ENCODE measurements at regions not wholly inside any gene's neighbourhood (a gene's known extent, or its start where the extent isn't known, plus 50 kb on each side); places are given as distances from the start of the nearest gene placed in this dataset.
"Not testable (repeated sequence)": the region's sequence is repeated elsewhere in the genome, so short reads cannot be mapped to it uniquely, and the experiment has no call there.

- POLR2A ChIA-PET, result no interaction called here
Measured at GRCh38 chr13:65803530-65804392, 1426.4 kb downstream of the PCDH9 start.

DNA sequence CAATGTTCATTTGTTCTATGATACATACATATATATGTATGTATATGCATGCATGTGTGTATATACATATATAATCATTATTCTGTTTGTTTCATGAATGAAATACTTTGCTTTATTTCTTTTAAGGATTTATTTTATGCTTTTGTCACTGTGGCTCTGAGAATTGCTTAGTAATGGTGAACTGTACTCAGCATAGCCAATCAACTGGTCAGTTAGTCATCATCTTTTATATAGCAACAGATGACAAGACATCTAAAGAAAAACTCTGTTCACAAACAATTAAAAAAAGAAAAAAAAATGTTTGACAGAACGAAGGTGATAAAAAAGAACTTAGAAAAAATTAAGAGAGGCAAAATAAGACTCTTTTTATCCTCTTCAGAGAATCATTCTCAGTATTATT, 1440.3 kb downstream of the PCDH9 start:
- CTCF ChIA-PET, result interaction anchor here (1.0 kb wide), 1 partner anchor 9 kb away, joined by 3 read pairs; no protein-coding TSS in a partner anchor
- DNase-seq (ENCODE audit: extremely low spot score), result no peak
- POLR2A ChIA-PET, result no interaction called here
- no peak for TF ChIP-seq ZNF384 (IDR thresholded peaks at IDR 0.05)
- TF ChIP-seq, protein P1, sequence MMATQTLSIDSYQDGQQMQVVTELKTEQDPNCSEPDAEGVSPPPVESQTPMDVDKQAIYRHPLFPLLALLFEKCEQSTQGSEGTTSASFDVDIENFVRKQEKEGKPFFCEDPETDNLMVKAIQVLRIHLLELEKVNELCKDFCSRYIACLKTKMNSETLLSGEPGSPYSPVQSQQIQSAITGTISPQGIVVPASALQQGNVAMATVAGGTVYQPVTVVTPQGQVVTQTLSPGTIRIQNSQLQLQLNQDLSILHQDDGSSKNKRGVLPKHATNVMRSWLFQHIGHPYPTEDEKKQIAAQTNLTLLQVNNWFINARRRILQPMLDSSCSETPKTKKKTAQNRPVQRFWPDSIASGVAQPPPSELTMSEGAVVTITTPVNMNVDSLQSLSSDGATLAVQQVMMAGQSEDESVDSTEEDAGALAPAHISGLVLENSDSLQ (IDR thresholded peaks at IDR 0.05), result no peak
- TF ChIP-seq ELF4 (IDR thresholded peaks at IDR 0.05), result no peak
- TF ChIP-seq SUZ12 (IDR thresholded peaks at IDR 0.05), result no peak
- no peak for TF ChIP-seq BHLHE40 (IDR thresholded peaks at IDR 0.05; ENCODE audit: borderline replicate concordance)
- no peak for TF ChIP-seq SP1 (IDR thresholded peaks at IDR 0.05)

More at GRCh38 chr13:65803530-65804392, 1426.4 kb downstream of the PCDH9 start:
- TF ChIP-seq ZNF384 (IDR thresholded peaks at IDR 0.05) (no peak), HDGF (IDR thresholded peaks at IDR 0.05; ENCODE audit: borderline replicate concordance) (no peak), FOXA1 (IDR thresholded peaks at IDR 0.05) (no peak), NFRKB (IDR thresholded peaks at IDR 0.05) (no peak), CTBP1 (IDR thresholded peaks at IDR 0.05; ENCODE audit: borderline replicate concordance) (no peak), SUZ12 (IDR thresholded peaks at IDR 0.05) (no peak), TARDBP (IDR thresholded peaks at IDR 0.05) (no peak), L3MBTL2 (conservative IDR thresholded peaks at IDR 0.05) (no peak), ARNT (IDR thresholded peaks at IDR 0.05) (no peak), FOXM1 (IDR thresholded peaks at IDR 0.05; ENCODE audit: borderline replicate concordance) (no peak), BHLHE40 (IDR thresholded peaks at IDR 0.05; ENCODE audit: borderline replicate concordance) (no peak), LEF1 (IDR thresholded peaks at IDR 0.05; ENCODE audit: borderline replicate concordance) (no peak), SP1 (IDR thresholded peaks at IDR 0.05) (no peak), ELF4 (IDR thresholded peaks at IDR 0.05) (no peak), FOXK2 (IDR thresholded peaks at IDR 0.05) (no peak)
- TF ChIP-seq, protein P1 (IDR thresholded peaks at IDR 0.05), result no peak
- DNase-seq (ENCODE audit: extremely low spot score), result no peak
- CTCF ChIA-PET, result interaction anchor here (1.1 kb wide), 1 partner anchor 15 kb away, joined by 3 read pairs; no protein-coding TSS in a partner anchor

DNA sequence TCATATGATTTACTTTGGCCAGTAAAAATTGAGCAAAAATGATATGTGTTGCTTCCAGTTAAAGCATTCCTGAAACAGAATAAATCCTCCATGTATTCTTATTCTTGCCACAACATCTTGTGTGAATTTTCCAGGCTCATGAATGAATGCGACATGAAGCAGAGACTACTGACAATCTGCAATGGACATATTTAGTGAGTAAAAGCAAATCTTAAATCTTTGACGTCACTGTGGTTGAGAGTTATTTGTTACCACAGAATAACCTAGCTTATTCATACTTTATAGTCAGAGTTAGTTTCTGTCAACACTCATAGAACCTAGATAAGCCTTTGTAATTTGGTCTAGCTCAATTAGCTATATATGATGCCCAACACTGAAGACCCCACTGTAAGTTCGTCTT, 1443.1 kb downstream of the PCDH9 start:
- CTCF ChIA-PET, result no interaction called here
- POLR2A ChIA-PET, result no interaction called here
- TF ChIP-seq ELF4 (IDR thresholded peaks at IDR 0.05) (no peak), NFRKB (IDR thresholded peaks at IDR 0.05) (no peak), HDGF (IDR thresholded peaks at IDR 0.05; ENCODE audit: borderline replicate concordance) (no peak), SP1 (IDR thresholded peaks at IDR 0.05) (no peak), FOXA1 (IDR thresholded peaks at IDR 0.05) (no peak), TARDBP (IDR thresholded peaks at IDR 0.05) (no peak), BHLHE40 (IDR thresholded peaks at IDR 0.05; ENCODE audit: borderline replicate concordance) (no peak), FOXM1 (IDR thresholded peaks at IDR 0.05; ENCODE audit: borderline replicate concordance) (no peak), L3MBTL2 (conservative IDR thresholded peaks at IDR 0.05) (no peak), ZNF384 (IDR thresholded peaks at IDR 0.05) (no peak), SUZ12 (IDR thresholded peaks at IDR 0.05) (no peak), CTBP1 (IDR thresholded peaks at IDR 0.05; ENCODE audit: borderline replicate concordance) (no peak)
- TF ChIP-seq, protein P1 (IDR thresholded peaks at IDR 0.05), result no peak
- no peak for DNase-seq (ENCODE audit: extremely low spot score)

DNA sequence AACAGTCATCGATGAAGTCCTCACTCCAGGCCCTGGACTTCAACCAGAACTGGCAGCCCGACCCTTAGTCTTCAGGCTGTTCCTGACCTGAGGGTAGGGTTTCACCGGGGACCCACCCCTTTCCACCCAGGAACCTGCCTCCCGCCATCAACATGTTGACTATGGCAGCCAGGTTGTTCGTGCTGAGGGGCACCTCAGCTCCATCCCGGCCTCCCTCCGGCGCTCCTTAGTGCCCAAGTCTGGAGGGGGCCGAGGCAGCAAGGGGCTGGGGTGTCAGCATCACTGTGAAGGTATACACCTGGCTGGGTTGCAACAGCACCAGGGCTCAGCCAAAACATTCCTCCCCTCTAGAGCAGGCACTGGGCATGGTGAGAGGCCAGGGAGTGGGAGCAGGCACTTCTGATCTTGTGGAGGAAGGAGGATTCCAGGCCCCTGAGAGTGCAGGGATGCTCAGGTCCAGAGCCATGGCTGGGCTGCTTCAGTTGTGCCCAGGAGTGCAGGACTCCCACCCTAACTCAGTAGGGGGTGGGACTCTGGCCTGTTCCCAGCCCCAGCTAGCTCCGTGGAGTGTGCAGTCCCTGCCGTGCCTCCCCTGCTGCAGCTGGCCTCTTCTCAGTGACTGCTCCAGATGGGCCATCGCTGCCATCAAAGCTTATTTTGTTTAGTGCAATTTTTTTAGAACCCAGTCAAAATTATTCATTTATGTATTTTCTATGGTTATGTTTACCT, 1445.9 kb downstream of the PCDH9 start:
- POLR2A ChIA-PET, result no interaction called here
- no peak for DNase-seq (ENCODE audit: extremely low spot score)
- TF ChIP-seq NFRKB (IDR thresholded peaks at IDR 0.05), result no peak
- TF ChIP-seq FOXM1 (IDR thresholded peaks at IDR 0.05; ENCODE audit: borderline replicate concordance), result no peak
- no peak for TF ChIP-seq BHLHE40 (IDR thresholded peaks at IDR 0.05; ENCODE audit: borderline replicate concordance)
- TF ChIP-seq ARNT (IDR thresholded peaks at IDR 0.05), result no peak
- TF ChIP-seq HDGF (IDR thresholded peaks at IDR 0.05; ENCODE audit: borderline replicate concordance), result no peak
- TF ChIP-seq CTBP1 (IDR thresholded peaks at IDR 0.05; ENCODE audit: borderline replicate concordance), result no peak
- no peak for TF ChIP-seq LEF1 (IDR thresholded peaks at IDR 0.05; ENCODE audit: borderline replicate concordance)
- TF ChIP-seq, protein P1 (IDR thresholded peaks at IDR 0.05), result no peak
- no peak for TF ChIP-seq L3MBTL2 (conservative IDR thresholded peaks at IDR 0.05)
- no peak for TF ChIP-seq ZNF384 (IDR thresholded peaks at IDR 0.05)
- CTCF ChIA-PET, result no interaction called here

DNA sequence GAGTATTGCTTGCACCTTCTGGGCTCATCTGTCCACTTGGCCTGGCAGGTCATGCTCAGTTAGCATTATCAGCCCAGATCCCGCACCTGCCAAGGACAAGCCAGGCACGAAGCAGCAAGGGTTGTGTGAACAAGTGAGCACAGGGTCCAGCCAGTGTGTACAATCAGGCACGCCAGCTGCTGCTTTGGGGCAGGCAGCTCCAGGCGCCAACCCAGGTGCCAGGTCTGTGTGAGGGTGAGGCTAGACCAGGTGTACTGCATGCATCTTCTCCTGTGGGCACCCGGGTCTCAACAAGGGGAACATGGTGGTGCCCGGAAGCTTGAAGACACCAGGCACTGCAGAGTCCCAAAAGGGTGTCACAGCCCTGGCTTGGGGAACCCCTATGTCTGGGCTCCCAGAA, 1446.8 kb downstream of the PCDH9 start:
- DNase-seq (ENCODE audit: extremely low spot score), result no peak
- TF ChIP-seq, protein P1 (IDR thresholded peaks at IDR 0.05), result no peak
- TF ChIP-seq ARNT (IDR thresholded peaks at IDR 0.05) (no peak), FOXK2 (IDR thresholded peaks at IDR 0.05) (no peak), FOXM1 (IDR thresholded peaks at IDR 0.05; ENCODE audit: borderline replicate concordance) (no peak), CTBP1 (IDR thresholded peaks at IDR 0.05; ENCODE audit: borderline replicate concordance) (no peak), ZNF384 (IDR thresholded peaks at IDR 0.05) (no peak), FOXA1 (IDR thresholded peaks at IDR 0.05) (no peak), LEF1 (IDR thresholded peaks at IDR 0.05; ENCODE audit: borderline replicate concordance) (no peak), SP1 (IDR thresholded peaks at IDR 0.05) (no peak), SUZ12 (IDR thresholded peaks at IDR 0.05) (no peak), ELF4 (IDR thresholded peaks at IDR 0.05) (no peak), HDGF (IDR thresholded peaks at IDR 0.05; ENCODE audit: borderline replicate concordance) (no peak), L3MBTL2 (conservative IDR thresholded peaks at IDR 0.05) (no peak), TARDBP (IDR thresholded peaks at IDR 0.05) (no peak), NFRKB (IDR thresholded peaks at IDR 0.05) (no peak)
- POLR2A ChIA-PET, result no interaction called here
- CTCF ChIA-PET, result interaction anchor here (0.7 kb wide), 1 partner anchor 95 kb away, joined by 3 read pairs; no protein-coding TSS in a partner anchor

DNA sequence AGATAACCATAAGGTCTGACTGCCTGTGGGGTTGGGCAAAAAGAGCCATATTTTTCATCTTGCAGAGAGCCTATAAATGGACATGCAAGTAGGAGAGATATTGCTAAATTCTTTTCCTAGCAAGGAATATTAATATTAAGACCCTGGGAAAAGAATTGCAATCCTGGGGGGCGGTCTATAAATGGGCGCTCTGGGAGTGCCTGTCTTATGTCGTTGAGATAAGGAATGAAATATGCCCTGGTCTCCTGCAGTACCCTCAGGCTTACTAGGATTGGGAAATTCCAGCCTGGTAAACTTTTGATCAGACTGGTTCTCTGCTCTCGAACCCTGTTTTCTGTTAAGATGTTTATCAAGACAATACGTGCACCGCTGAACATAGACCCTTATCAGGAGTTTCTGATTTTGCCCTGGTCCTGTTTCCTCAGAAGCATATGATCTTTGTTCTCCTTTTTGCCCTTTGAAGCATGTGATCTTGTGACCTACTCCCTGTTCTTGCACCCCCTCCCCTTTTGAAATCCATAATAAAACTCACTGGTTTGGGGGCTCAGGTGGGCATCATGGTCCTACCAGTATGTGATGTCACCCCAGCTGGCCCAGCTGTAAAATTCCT, 1458.3 kb downstream of the PCDH9 start:
- CTCF ChIA-PET; POLR2A ChIA-PET; DNase-seq (ENCODE audit: extremely low spot score): not testable (repeated sequence)

All from HEK293T (cell line).